ENCODE measurements at regions not wholly inside any gene's neighbourhood (a gene's known extent, or its start where the extent isn't known, plus 50 kb on each side); places are given as distances from the start of the nearest gene placed in this dataset.
A peak's percentile ranks its signal among the peaks of the same experiment; 100 is the strongest.

DNA sequence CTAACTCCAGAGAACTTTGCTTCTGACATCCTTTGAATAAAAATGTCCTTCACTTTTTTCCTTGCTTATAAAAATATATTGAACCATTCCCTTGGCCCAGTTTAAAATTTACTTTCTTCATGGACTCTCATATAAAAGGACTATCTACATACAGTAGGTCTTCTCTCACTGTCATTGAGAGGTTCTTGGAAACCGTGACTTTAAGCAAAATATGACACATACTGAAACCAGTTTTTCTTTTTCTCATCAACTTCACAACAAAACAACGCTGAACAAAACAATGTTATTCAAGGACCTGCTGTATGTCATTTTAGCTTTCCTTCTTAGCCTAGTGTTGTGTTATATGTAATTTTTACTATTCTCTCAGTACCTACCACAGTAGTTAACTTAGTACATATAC lies 496.8 kb downstream of the CENPC start:
- DNase-seq (ENCODE audit: unreplicated experiment), result no peak
- TF ChIP-seq, protein P1, sequence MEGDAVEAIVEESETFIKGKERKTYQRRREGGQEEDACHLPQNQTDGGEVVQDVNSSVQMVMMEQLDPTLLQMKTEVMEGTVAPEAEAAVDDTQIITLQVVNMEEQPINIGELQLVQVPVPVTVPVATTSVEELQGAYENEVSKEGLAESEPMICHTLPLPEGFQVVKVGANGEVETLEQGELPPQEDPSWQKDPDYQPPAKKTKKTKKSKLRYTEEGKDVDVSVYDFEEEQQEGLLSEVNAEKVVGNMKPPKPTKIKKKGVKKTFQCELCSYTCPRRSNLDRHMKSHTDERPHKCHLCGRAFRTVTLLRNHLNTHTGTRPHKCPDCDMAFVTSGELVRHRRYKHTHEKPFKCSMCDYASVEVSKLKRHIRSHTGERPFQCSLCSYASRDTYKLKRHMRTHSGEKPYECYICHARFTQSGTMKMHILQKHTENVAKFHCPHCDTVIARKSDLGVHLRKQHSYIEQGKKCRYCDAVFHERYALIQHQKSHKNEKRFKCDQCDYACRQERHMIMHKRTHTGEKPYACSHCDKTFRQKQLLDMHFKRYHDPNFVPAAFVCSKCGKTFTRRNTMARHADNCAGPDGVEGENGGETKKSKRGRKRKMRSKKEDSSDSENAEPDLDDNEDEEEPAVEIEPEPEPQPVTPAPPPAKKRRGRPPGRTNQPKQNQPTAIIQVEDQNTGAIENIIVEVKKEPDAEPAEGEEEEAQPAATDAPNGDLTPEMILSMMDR (IDR thresholded peaks at IDR 0.05; ENCODE audit: unreplicated experiment), result no peak
- H3K36me3 Mint-ChIP-seq (ENCODE audit: insufficient read depth, unreplicated experiment), result no peaks in the 10 kb centered on the region
- ChIA-PET CTCF (interaction anchor here (2.0 kb wide), 1 partner anchor 12 kb away, joined by 5 read pairs; no protein-coding TSS in a partner anchor), POLR2A (interaction anchor here (1.4 kb wide), 1 partner anchor 12 kb away, joined by 5 read pairs; no protein-coding TSS in a partner anchor)
- no peaks in the 10 kb centered on the region for H3K9me3 Mint-ChIP-seq (ENCODE audit: unreplicated experiment)
- no peak overlapping the region for H3K27ac Mint-ChIP-seq (ENCODE audit: low read depth, unreplicated experiment)
- intact Hi-C loops (cut with micrococcal nuclease), result no loop called here
- peaks cover 8% of the 10 kb centered on the region for H3K4me1 Mint-ChIP-seq (ENCODE audit: insufficient read depth, unreplicated experiment)
- no peak overlapping the region for H3K4me3 Mint-ChIP-seq (ENCODE audit: unreplicated experiment)
- no peaks in the 10 kb centered on the region for H3K27me3 Mint-ChIP-seq (ENCODE audit: insufficient read depth, unreplicated experiment)
- no TSS peak for BruUV-seq (replicated peaks)

DNA sequence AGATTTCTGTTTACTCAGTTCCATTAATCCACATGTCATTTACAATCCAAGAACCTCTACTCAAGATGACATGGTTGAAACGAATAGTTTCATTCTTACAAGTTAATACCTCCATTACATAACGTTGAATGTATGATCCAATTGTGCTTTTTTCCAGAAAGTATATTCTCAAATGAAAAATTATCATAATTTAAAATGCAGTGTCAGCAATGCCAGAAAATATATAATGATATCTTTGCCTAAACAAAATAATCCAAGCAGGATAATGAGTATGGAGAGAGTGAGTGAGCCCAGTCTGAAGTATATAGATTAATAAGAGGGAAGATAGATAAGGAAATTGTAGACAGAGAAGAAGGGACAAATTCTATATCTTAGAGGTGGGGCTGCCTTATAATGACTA lies 505.0 kb downstream of the CENPC start:
- Mint-ChIP-seq H3K27ac (ENCODE audit: low read depth, unreplicated experiment) (no peak overlapping the region), H3K4me1 (ENCODE audit: insufficient read depth, unreplicated experiment) (peaks cover 18% of the 10 kb centered on the region), H3K9me3 (ENCODE audit: unreplicated experiment) (peaks cover 6% of the 10 kb centered on the region), H3K27me3 (ENCODE audit: insufficient read depth, unreplicated experiment) (no peaks in the 10 kb centered on the region), H3K4me3 (ENCODE audit: unreplicated experiment) (no peak overlapping the region), H3K36me3 (ENCODE audit: insufficient read depth, unreplicated experiment) (no peaks in the 10 kb centered on the region)
- BruUV-seq (replicated peaks), result no TSS peak
- ChIA-PET POLR2A (no interaction called here), CTCF (no interaction called here)
- intact Hi-C loops (cut with micrococcal nuclease), result no loop called here
- DNase-seq (ENCODE audit: unreplicated experiment), result no peak
- TF ChIP-seq, protein P1 (IDR thresholded peaks at IDR 0.05; ENCODE audit: unreplicated experiment), result no peak

DNA sequence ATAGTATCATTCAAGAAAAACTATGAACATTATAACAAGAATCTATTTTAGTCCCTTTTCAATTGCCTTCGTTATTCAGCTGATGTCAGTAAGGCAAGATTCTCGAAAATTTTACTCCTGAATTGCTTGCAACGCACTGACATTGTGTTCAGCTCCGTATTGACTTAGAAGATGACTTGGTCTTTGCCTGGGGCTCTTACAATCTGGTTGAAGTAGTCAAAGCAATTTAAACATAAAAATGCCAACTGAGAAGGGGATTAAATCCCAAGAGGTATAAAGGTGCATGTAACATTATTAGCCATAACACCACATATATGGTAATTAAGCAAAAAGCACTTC lies 507.1 kb downstream of the CENPC start:
- DNase-seq (ENCODE audit: unreplicated experiment), result no peak
- Mint-ChIP-seq H3K4me1 (ENCODE audit: insufficient read depth, unreplicated experiment) (peaks cover 26% of the 10 kb centered on the region), H3K9me3 (ENCODE audit: unreplicated experiment) (peaks cover 6% of the 10 kb centered on the region), H3K36me3 (ENCODE audit: insufficient read depth, unreplicated experiment) (no peaks in the 10 kb centered on the region), H3K27me3 (ENCODE audit: insufficient read depth, unreplicated experiment) (no peaks in the 10 kb centered on the region), H3K27ac (ENCODE audit: low read depth, unreplicated experiment) (no peak overlapping the region), H3K4me3 (ENCODE audit: unreplicated experiment) (no peak overlapping the region)
- ChIA-PET POLR2A (interaction anchor here (0.6 kb wide), 1 partner anchor 286 kb away, joined by 3 read pairs; no protein-coding TSS in a partner anchor), CTCF (interaction anchor here (0.8 to 1.1 kb wide), 2 partner anchors 13 to 17 kb away, joined by 3 read pairs; no protein-coding TSS in a partner anchor)
- TF ChIP-seq, protein P1 (IDR thresholded peaks at IDR 0.05; ENCODE audit: unreplicated experiment), result no peak
- BruUV-seq (replicated peaks), result no TSS peak
- intact Hi-C loops (cut with micrococcal nuclease), result no loop called here

DNA sequence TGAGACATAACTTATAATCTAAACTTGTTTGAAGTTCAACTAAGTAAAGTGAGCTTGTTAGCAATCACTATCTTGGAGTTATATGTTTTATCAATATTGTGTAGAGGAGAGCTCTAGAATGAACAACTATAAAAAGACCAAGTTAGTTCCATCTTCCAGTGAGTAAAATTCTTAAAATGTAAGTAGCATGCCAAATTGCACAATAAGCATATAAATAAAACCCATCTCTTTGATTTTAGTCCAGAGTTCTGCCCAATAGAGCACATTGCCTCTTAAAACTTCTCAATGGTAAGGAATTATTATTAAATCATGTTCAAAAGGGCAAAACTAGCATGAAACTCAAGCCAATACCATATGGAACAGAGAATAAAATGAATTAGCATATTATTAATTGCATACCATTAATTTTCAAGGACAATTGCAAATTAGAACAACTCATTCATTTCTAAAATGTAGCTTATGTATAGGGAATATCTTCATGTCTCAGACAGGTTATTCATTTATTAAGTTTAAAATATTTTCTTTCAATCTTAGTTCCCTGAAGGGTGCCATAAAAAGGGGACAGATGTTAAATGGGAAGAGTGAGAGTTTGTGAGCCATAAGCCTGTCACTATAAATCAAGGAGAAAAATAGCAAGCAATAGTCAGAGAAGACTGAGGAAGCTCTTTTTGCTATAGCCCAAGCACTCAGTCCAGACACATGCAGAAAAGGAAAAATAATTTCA lies 507.6 kb downstream of the CENPC start:
- CTCF ChIA-PET, result interaction anchor here (0.8 to 1.5 kb wide), 3 partner anchors 10 to 18 kb away, joined by 3 to 5 read pairs (median 3); no protein-coding TSS in a partner anchor
- intact Hi-C loops (cut with micrococcal nuclease), result no loop called here
- H3K27ac Mint-ChIP-seq (ENCODE audit: low read depth, unreplicated experiment), result no peak overlapping the region
- BruUV-seq (replicated peaks), result no TSS peak
- peak; percentile 3 for DNase-seq (ENCODE audit: unreplicated experiment)
- TF ChIP-seq, protein P1 (IDR thresholded peaks at IDR 0.05; ENCODE audit: unreplicated experiment), result no peak
- H3K36me3 Mint-ChIP-seq (ENCODE audit: insufficient read depth, unreplicated experiment), result no peaks in the 10 kb centered on the region
- no peaks in the 10 kb centered on the region for H3K27me3 Mint-ChIP-seq (ENCODE audit: insufficient read depth, unreplicated experiment)
- peaks cover 6% of the 10 kb centered on the region for H3K9me3 Mint-ChIP-seq (ENCODE audit: unreplicated experiment)
- POLR2A ChIA-PET, result interaction anchor here (0.6 to 1.7 kb wide), 2 partner anchors 11 to 286 kb away, joined by 3 to 5 read pairs; no protein-coding TSS in a partner anchor
- H3K4me3 Mint-ChIP-seq (ENCODE audit: unreplicated experiment), result no peak overlapping the region
- H3K4me1 Mint-ChIP-seq (ENCODE audit: insufficient read depth, unreplicated experiment), result peaks cover 26% of the 10 kb centered on the region
